ENCODE measurements at regions not wholly inside any gene's neighbourhood (a gene's known extent, or its start where the extent isn't known, plus 50 kb on each side); places are given as distances from the start of the nearest gene placed in this dataset.
"Not testable (repeated sequence)": the region's sequence is repeated elsewhere in the genome, so short reads cannot be mapped to it uniquely, and the experiment has no call there.

DNA sequence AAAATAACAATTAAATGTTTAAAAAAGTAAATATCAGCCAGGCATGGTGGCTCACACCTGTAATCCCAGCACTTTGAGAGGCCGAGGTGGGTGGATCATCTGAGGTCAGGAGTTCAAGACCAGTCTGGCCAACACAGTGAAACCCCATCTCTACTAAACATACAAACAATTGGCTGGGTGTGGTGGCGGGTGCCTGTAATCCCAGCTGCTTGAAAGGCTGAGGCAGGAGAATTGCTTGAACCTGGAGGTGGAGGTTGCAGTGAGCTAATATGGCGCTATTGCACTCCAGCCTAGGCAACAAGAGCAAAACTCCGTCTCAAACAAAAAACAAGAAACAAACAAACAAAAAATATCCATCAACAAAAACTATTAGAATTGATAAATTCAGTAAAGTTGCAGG lies 77.5 kb downstream of the SNX5 start:
- TF ChIP-seq EZH2 (IDR thresholded peaks at IDR 0.05); POLR2A (IDR thresholded peaks at IDR 0.05; ENCODE audit: borderline replicate concordance, extremely low read depth, insufficient read depth, insufficient read length); POLR2AphosphoS5 (IDR thresholded peaks at IDR 0.05; ENCODE audit: low read depth, low read length): not testable (repeated sequence)
- TF ChIP-seq, protein P1, sequence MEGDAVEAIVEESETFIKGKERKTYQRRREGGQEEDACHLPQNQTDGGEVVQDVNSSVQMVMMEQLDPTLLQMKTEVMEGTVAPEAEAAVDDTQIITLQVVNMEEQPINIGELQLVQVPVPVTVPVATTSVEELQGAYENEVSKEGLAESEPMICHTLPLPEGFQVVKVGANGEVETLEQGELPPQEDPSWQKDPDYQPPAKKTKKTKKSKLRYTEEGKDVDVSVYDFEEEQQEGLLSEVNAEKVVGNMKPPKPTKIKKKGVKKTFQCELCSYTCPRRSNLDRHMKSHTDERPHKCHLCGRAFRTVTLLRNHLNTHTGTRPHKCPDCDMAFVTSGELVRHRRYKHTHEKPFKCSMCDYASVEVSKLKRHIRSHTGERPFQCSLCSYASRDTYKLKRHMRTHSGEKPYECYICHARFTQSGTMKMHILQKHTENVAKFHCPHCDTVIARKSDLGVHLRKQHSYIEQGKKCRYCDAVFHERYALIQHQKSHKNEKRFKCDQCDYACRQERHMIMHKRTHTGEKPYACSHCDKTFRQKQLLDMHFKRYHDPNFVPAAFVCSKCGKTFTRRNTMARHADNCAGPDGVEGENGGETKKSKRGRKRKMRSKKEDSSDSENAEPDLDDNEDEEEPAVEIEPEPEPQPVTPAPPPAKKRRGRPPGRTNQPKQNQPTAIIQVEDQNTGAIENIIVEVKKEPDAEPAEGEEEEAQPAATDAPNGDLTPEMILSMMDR (IDR thresholded peaks at IDR 0.05 in 2 of 3, conservative IDR thresholded peaks at IDR 0.05 in 1 of 3; ENCODE audit: borderline replicate concordance in 1 of 3, insufficient read depth in 1 of 3, low read depth in 2 of 3, low read length in 2 of 3): not testable (repeated sequence)

All from HCT116 (cell line).